ENCODE measurements at regions not wholly inside any gene's neighbourhood (a gene's known extent, or its start where the extent isn't known, plus 50 kb on each side); places are given as distances from the start of the nearest gene placed in this dataset.

DNA sequence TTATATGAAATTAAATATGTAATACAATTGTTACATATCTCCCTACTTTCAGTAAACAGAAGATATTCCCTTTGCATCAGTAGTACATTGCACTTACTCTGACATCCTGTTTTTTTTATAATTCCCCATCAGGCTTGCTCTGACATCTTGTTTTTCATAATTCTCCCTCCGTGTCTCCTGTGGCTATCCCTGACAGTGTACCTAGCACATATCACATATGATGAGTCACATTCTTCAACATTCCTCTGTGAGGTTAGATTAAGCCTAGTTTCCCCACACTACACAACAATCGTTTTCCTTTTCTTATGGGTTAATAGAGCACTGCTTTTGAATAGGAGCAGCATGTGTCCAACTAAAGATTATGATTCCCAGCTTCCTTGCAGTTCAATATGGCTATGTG is 250.6 kb upstream of the NPVF start:
- TF ChIP-seq ZNF274 (IDR thresholded peaks at IDR 0.05; ENCODE audit: low read depth, low read length): no peak
- TF ChIP-seq SUZ12 (IDR thresholded peaks at IDR 0.05; ENCODE audit: extremely low read depth, insufficient read depth, insufficient read length): no peak
- TF ChIP-seq YY1 (IDR thresholded peaks at IDR 0.05; ENCODE audit: insufficient read depth, insufficient read length): no peak

Measured in NT2/D1 (cell line).